Bronchial epithelial cell (primary cell): ENCODE measurements at regions not wholly inside any gene's neighbourhood (a gene's known extent, or its start where the extent isn't known, plus 50 kb on each side); places are given as distances from the start of the nearest gene placed in this dataset.

Experiments
- DNase-seq: peaks from one replicate; pipeline ENCODE4 v3.0.0-alpha.2; 2010; ENCODE audit warnings: low read depth
- FAIRE-seq: peaks from 2 replicates; lab custom pipeline; 2011; peaks lifted over from hg19 to GRCh38; lab: Jason Lieb, UNC
- H3K27me3 ChIP-seq: 2 replicates; pipeline ENCODE4 v1.5.1; 2011; ENCODE audit warnings: low read length; ENCODE audit not compliant: control insufficient read depth, insufficient read depth
- H3K36me3 ChIP-seq: 2 replicates; pipeline ENCODE4 v1.5.1; 2011; ENCODE audit warnings: low read length; ENCODE audit not compliant: control insufficient read depth, insufficient read depth
- H3K4me3 ChIP-seq: 2 replicates; pipeline ENCODE4 v1.5.1; 2011; ENCODE audit warnings: mild to moderate bottlenecking, low read depth, low read length, control low read depth
- TF ChIP-seq, protein P1 (sequence below): IDR thresholded peaks from 2 replicates; pipeline ENCODE4 v1.5.1; 2011; ENCODE audit warnings: mild to moderate bottlenecking, moderate library complexity, low read length, control low read depth, inconsistent platforms; ENCODE audit not compliant: insufficient read depth, severe bottlenecking

GRCh38 chr14:98514016-98514415 is 758.0 kb downstream of the BCL11B start:
- no peaks in the 10 kb centered on the region for H3K36me3 ChIP-seq
- no peaks in the 10 kb centered on the region for H3K27me3 ChIP-seq
- TF ChIP-seq, protein P1, sequence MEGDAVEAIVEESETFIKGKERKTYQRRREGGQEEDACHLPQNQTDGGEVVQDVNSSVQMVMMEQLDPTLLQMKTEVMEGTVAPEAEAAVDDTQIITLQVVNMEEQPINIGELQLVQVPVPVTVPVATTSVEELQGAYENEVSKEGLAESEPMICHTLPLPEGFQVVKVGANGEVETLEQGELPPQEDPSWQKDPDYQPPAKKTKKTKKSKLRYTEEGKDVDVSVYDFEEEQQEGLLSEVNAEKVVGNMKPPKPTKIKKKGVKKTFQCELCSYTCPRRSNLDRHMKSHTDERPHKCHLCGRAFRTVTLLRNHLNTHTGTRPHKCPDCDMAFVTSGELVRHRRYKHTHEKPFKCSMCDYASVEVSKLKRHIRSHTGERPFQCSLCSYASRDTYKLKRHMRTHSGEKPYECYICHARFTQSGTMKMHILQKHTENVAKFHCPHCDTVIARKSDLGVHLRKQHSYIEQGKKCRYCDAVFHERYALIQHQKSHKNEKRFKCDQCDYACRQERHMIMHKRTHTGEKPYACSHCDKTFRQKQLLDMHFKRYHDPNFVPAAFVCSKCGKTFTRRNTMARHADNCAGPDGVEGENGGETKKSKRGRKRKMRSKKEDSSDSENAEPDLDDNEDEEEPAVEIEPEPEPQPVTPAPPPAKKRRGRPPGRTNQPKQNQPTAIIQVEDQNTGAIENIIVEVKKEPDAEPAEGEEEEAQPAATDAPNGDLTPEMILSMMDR = no peak
- DNase-seq = no peak
- no peak overlapping the region for H3K4me3 ChIP-seq
- FAIRE-seq = no peak

GRCh38 chr14:98536256-98536655 is 735.7 kb downstream of the BCL11B start:
- TF ChIP-seq, protein P1 = no peak
- Histone ChIP-seq H3K4me3 (no peak overlapping the region), H3K27me3 (no peaks in the 10 kb centered on the region), H3K36me3 (no peaks in the 10 kb centered on the region)
- DNase-seq (no peak), FAIRE-seq (no peak)

- FAIRE-seq (no peak), DNase-seq (no peak)
- H3K4me3 ChIP-seq = no peak overlapping the region
- TF ChIP-seq, protein P1 = no peak
- H3K36me3 ChIP-seq = no peaks in the 10 kb centered on the region
- H3K27me3 ChIP-seq = no peaks in the 10 kb centered on the region
Measured at GRCh38 chr14:98542316-98542715, 729.7 kb downstream of the BCL11B start.

GRCh38 chr14:98543074-98543473 is 728.9 kb downstream of the BCL11B start:
- no peak for FAIRE-seq
- TF ChIP-seq, protein P1 = no peak
- DNase-seq = no peak

DNA sequence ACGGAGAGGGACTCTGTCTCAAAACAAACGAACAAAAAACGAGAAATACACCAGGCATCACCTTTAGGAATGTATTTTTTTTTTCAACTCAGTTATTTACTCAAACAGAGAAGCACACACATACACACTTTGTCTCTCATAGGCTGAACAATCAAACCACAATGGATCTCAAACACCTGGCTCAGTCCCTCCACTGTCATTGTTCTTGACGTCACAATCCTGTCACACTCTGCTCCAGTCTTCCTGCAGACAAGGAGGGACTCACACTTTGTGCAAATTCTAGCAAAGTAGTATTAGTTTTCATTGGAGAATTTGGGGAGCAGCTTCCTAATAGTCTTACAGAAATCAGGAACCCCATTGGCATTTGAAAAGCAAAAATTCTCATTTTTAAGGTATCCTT is 727.8 kb downstream of the BCL11B start:
- TF ChIP-seq, protein P1 = no peak
- H3K27me3 ChIP-seq = no peaks in the 10 kb centered on the region
- DNase-seq (no peak), FAIRE-seq (no peak)
- H3K4me3 ChIP-seq = no peak overlapping the region
- no peaks in the 10 kb centered on the region for H3K36me3 ChIP-seq

More at GRCh38 chr14:98543074-98543473, 728.9 kb downstream of the BCL11B start:
- Histone ChIP-seq H3K36me3 (no peaks in the 10 kb centered on the region), H3K4me3 (no peak overlapping the region), H3K27me3 (no peaks in the 10 kb centered on the region)

DNA sequence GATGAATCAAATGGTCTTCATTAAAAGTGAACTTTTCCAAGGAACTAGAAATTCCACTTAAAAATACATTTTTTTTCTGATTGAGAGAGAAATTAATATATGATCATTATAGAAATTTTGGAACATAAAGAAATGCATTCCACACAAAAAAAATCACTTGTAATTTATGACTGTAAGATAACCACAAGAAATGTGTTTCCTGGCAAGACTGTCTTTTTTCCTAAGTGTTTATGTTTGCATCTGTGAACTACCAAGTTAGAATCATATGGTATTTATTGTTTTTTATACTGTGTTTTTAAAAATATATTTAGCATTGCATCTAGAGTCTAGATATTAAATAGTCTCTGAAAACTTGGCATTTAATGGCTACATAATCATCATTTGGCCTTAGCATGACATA is 726.8 kb downstream of the BCL11B start:
- FAIRE-seq (no peak), DNase-seq (no peak)
- H3K27me3 ChIP-seq = no peaks in the 10 kb centered on the region
- TF ChIP-seq, protein P1 = no peak
- no peak overlapping the region for H3K4me3 ChIP-seq
- no peaks in the 10 kb centered on the region for H3K36me3 ChIP-seq
